Peyer's patch (tissue), 4 donors: ENCODE measurements at regions not wholly inside any gene's neighbourhood (a gene's known extent, or its start where the extent isn't known, plus 50 kb on each side); places are given as distances from the start of the nearest gene placed in this dataset.

ENCODE experiments used
- POLR2A ChIP-seq, 2 donors: fragments of 450-650 bp; IDR thresholded peaks; one replicate each; pipeline ENCODE4 v1.5.1; 2017; ENCODE audit warnings: antibody characterized with exemption in 2 of 2, mild to moderate bottlenecking in 2 of 2, moderate library complexity in 2 of 2
- TF ChIP-seq, protein P1 (sequence below), 6 experiments: fragments of 450-650 bp in 4 of 6; fragments of 200-600 bp in 2 of 6; sonication (generic) in 1 of 6; IDR thresholded peaks; one replicate each; pipeline ENCODE4 v1.5.1; 2017 to 2019; ENCODE audit warnings: antibody characterized with exemption in 6 of 6, mild to moderate bottlenecking in 3 of 6, moderate library complexity in 1 of 6

DNA sequence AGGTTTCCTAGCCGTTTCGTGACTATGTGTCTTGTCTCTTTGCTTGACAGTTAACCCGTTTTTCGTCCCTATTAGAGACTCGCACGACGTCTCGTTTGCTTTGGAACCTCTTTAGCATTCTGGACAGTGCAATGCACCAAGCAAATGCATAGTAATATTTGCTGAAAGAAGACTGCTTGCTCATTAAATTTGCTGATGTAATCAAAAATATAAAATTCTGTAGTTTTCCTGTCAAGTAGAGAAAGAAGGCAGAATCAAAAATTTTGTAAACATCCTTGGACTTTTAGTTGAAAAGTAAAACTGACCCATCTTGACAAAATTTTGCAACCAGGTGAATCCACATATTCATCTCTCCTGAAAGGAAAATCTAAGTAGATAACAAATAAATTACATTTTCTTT, 106.9 kb upstream of the RAPGEF2 start:
- TF ChIP-seq POLR2A (IDR thresholded peaks at IDR 0.05): no peak
- TF ChIP-seq, protein P1, sequence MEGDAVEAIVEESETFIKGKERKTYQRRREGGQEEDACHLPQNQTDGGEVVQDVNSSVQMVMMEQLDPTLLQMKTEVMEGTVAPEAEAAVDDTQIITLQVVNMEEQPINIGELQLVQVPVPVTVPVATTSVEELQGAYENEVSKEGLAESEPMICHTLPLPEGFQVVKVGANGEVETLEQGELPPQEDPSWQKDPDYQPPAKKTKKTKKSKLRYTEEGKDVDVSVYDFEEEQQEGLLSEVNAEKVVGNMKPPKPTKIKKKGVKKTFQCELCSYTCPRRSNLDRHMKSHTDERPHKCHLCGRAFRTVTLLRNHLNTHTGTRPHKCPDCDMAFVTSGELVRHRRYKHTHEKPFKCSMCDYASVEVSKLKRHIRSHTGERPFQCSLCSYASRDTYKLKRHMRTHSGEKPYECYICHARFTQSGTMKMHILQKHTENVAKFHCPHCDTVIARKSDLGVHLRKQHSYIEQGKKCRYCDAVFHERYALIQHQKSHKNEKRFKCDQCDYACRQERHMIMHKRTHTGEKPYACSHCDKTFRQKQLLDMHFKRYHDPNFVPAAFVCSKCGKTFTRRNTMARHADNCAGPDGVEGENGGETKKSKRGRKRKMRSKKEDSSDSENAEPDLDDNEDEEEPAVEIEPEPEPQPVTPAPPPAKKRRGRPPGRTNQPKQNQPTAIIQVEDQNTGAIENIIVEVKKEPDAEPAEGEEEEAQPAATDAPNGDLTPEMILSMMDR (IDR thresholded peaks at IDR 0.05): no peak
